ENCODE measurements at regions not wholly inside any gene's neighbourhood (a gene's known extent, or its start where the extent isn't known, plus 50 kb on each side); places are given as distances from the start of the nearest gene placed in this dataset.

DNA sequence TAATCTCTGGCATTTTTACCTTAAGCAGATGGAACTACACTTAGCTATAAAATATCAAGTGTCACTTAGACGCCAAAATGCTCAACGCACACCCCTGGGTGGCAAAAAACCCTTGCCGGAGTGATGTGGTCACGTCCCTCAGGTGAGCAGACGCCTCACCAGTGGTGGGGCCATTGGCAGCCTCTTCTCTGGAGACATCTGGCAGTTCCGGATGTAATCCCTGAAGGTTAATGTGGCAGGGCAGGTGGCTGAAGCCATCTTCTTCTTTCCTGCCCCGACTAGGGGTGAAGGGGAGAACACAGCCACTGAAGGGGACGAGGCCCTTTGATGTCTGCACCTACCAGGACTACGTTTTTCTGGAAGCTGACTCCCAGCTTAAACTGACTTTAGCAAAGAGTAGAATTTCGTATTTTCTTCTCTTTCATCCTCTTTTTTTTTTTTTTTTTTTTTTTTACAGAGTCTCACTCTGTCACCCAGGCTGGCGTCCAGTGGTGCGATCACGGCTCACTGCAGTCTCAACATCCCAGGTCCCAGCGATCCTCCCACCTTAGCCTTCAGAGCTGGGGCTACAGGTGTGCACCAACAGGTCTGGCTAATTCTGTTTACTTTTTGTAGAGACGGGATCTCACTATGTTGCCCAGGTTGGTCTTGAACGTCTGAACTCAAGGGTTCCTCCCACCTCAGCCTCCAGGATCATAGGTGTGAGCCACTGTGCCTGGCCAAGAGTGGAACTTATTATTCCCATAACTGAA is 152.1 kb downstream of the TTLL2 start:
- H3K4me3 ChIP-seq (ENCODE audit: severe bottlenecking): no peak overlapping the region
- no peaks in the 10 kb centered on the region for H3K9me3 ChIP-seq (ENCODE audit: severe bottlenecking)
- no peaks in the 10 kb centered on the region for H3K4me1 ChIP-seq (ENCODE audit: insufficient read depth, poor library complexity, severe bottlenecking)
- peaks cover 5% of the 10 kb centered on the region for H3K27me3 ChIP-seq (ENCODE audit: insufficient read depth, poor library complexity, severe bottlenecking)
- H3K27ac ChIP-seq (ENCODE audit: poor library complexity, severe bottlenecking): no peak overlapping the region
- ATAC-seq (ENCODE audit: low read depth) (no peak), DNase-seq (ENCODE audit: low spot score) (no peak)
- H3K36me3 ChIP-seq (ENCODE audit: low read depth): no peaks in the 10 kb centered on the region
- no peak for TF ChIP-seq CTCF (IDR thresholded peaks at IDR 0.05; ENCODE audit: poor library complexity, severe bottlenecking)

DNA sequence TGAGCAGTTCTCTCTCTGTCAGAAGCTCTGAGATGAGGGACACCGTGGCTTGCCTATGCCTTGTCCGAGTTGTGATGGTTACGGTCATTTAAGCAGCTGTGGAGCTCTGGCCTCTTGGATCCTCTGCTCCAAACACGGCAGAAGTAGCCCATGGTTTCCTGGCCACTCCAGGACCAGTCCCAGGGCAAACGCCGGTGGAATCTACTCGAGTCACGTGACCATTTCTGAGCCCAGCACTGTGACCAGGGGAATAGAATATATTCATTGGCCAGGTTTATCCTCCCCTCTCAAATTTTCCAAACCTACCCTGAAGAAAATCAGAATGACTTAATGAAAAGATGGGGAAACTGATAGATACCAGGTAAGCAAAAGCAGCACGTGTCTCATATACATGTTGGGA is 152.8 kb downstream of the TTLL2 start:
- Histone ChIP-seq H3K9me3 (ENCODE audit: severe bottlenecking) (no peaks in the 10 kb centered on the region), H3K27ac (ENCODE audit: poor library complexity, severe bottlenecking) (no peak overlapping the region), H3K4me1 (ENCODE audit: insufficient read depth, poor library complexity, severe bottlenecking) (no peaks in the 10 kb centered on the region), H3K36me3 (ENCODE audit: low read depth) (no peaks in the 10 kb centered on the region), H3K27me3 (ENCODE audit: insufficient read depth, poor library complexity, severe bottlenecking) (peaks cover 5% of the 10 kb centered on the region), H3K4me3 (ENCODE audit: severe bottlenecking) (no peak overlapping the region)
- no peak for TF ChIP-seq CTCF (IDR thresholded peaks at IDR 0.05; ENCODE audit: poor library complexity, severe bottlenecking)
- DNase-seq (ENCODE audit: low spot score) (no peak), ATAC-seq (ENCODE audit: low read depth) (no peak)

DNA sequence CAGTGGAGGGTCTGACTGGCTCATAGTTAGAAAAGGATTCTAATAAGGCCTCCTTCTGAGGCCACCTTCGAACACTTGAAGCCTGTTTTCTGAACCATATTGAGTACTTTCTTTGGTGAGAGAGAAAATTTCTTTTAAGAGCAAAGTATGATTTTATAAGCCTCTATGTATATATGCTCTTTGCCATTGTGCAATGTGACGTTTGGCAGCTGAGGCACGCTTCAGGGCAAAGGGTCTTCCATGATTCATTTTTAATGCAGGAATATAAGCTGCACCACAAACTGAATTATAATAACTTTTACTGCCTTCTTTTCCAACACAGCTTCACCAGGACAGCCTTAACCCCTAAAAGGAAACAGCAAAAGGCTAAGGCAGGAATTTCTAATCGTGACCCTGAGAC is 154.4 kb downstream of the TTLL2 start:
- Histone ChIP-seq H3K36me3 (ENCODE audit: low read depth) (no peaks in the 10 kb centered on the region), H3K9me3 (ENCODE audit: severe bottlenecking) (no peaks in the 10 kb centered on the region), H3K27me3 (ENCODE audit: insufficient read depth, poor library complexity, severe bottlenecking) (peaks cover 5% of the 10 kb centered on the region), H3K4me1 (ENCODE audit: insufficient read depth, poor library complexity, severe bottlenecking) (no peaks in the 10 kb centered on the region), H3K27ac (ENCODE audit: poor library complexity, severe bottlenecking) (no peak overlapping the region), H3K4me3 (ENCODE audit: severe bottlenecking) (no peak overlapping the region)
- TF ChIP-seq CTCF (IDR thresholded peaks at IDR 0.05; ENCODE audit: poor library complexity, severe bottlenecking): no peak
- ATAC-seq (ENCODE audit: low read depth) (no peak), DNase-seq (ENCODE audit: low spot score) (no peak)

DNA sequence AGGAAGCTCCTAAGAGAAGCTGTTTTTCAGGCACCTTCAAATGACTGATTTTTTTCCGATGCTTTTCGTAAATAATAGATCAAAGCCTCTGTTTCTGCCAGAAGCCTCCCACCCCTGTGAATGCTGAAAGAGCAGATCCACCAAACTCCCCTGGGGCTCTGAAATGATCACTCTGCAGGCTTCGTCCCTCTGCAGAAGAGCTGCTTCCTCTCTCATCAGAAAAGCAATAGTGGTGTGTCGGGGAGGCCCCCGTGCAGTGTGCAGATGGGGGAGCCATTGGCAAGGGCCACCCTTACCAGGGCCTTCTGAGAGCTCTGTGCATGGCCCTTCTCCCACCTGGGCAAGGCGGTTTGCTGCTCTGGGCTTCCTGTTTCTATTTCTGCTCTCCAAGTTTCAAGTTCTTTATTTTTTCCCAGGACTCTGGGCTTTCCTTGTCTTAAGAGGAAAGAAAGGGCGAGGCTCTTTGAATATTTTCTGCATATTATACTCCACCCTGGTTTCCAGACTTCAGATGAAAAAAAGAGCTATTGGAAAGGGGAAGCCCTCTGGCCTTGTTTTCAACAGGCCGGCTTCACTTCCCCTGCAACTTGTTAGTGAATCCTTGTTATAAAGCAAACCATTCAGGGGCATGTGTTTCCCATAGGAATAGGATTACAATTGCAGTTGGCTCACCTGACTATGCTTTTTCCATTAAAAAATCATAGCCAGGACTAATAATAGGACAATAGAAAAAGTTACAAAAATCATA is 155.2 kb downstream of the TTLL2 start:
- ATAC-seq (ENCODE audit: low read depth) (no peak), DNase-seq (ENCODE audit: low spot score) (no peak)
- no peak for TF ChIP-seq CTCF (IDR thresholded peaks at IDR 0.05; ENCODE audit: poor library complexity, severe bottlenecking)
- H3K4me3 ChIP-seq (ENCODE audit: severe bottlenecking): no peak overlapping the region
- no peaks in the 10 kb centered on the region for H3K9me3 ChIP-seq (ENCODE audit: severe bottlenecking)
- H3K27me3 ChIP-seq (ENCODE audit: insufficient read depth, poor library complexity, severe bottlenecking): peaks cover 5% of the 10 kb centered on the region
- H3K36me3 ChIP-seq (ENCODE audit: low read depth): no peaks in the 10 kb centered on the region
- no peaks in the 10 kb centered on the region for H3K4me1 ChIP-seq (ENCODE audit: insufficient read depth, poor library complexity, severe bottlenecking)
- no peak overlapping the region for H3K27ac ChIP-seq (ENCODE audit: poor library complexity, severe bottlenecking)

Measured in RWPE2 (cell line).